ENCODE measurements at regions not wholly inside any gene's neighbourhood (a gene's known extent, or its start where the extent isn't known, plus 50 kb on each side); places are given as distances from the start of the nearest gene placed in this dataset.

GRCh38 chr10:43703286-43703685 is 54.6 kb upstream of the ZNF32 start:
- Mint-ChIP-seq H3K4me1 (ENCODE audit: low read depth in 2 of 2) (no peaks in the 10 kb centered on the region), H3K36me3 (no peaks in the 10 kb centered on the region), H3K27ac (no peak overlapping the region), H3K27me3 (no peaks in the 10 kb centered on the region), H3K9me3 (no peaks in the 10 kb centered on the region), H3K4me3 (no peak overlapping the region)
- ATAC-seq (no peak), DNase-seq (ENCODE audit: low spot score) (no peak)

GRCh38 chr10:43702936-43703281 is 54.2 kb upstream of the ZNF32 start:
- no peaks in the 10 kb centered on the region for H3K4me1 Mint-ChIP-seq (ENCODE audit: low read depth in 2 of 2)
- H3K27me3 Mint-ChIP-seq, result no peaks in the 10 kb centered on the region
- DNase-seq (ENCODE audit: low spot score), result no peak
- no peaks in the 10 kb centered on the region for H3K36me3 Mint-ChIP-seq
- no peak overlapping the region for H3K27ac Mint-ChIP-seq
- no peaks in the 10 kb centered on the region for H3K9me3 Mint-ChIP-seq
- H3K4me3 Mint-ChIP-seq, result no peak overlapping the region
- no peak for ATAC-seq

GRCh38 chr10:43702213-43702935 is 53.7 kb upstream of the ZNF32 start:
- H3K4me3 Mint-ChIP-seq, result no peak overlapping the region
- H3K36me3 Mint-ChIP-seq, result no peaks in the 10 kb centered on the region
- H3K27ac Mint-ChIP-seq, result no peak overlapping the region
- H3K4me1 Mint-ChIP-seq (ENCODE audit: low read depth in 2 of 2), result no peaks in the 10 kb centered on the region
- H3K27me3 Mint-ChIP-seq, result no peaks in the 10 kb centered on the region
- ATAC-seq (no peak), DNase-seq (ENCODE audit: low spot score) (no peak)
- no peaks in the 10 kb centered on the region for H3K9me3 Mint-ChIP-seq

- Mint-ChIP-seq H3K27ac (no peak overlapping the region), H3K9me3 (no peaks in the 10 kb centered on the region), H3K27me3 (no peaks in the 10 kb centered on the region)
Measured at GRCh38 chr10:43701295-43701694, 52.6 kb upstream of the ZNF32 start.

GRCh38 chr10:43700306-43700705 is 51.6 kb upstream of the ZNF32 start:
- Mint-ChIP-seq H3K27me3 (no peaks in the 10 kb centered on the region), H3K27ac (no peak overlapping the region), H3K9me3 (no peaks in the 10 kb centered on the region), H3K36me3 (no peaks in the 10 kb centered on the region), H3K4me3 (no peak overlapping the region), H3K4me1 (ENCODE audit: low read depth in 2 of 2) (no peaks in the 10 kb centered on the region)
- DNase-seq (ENCODE audit: low spot score), result no peak
- no peak for ATAC-seq

More at GRCh38 chr10:43701295-43701694, 52.6 kb upstream of the ZNF32 start:
- Mint-ChIP-seq H3K36me3 (no peaks in the 10 kb centered on the region), H3K4me3 (no peak overlapping the region), H3K4me1 (ENCODE audit: low read depth in 2 of 2) (no peaks in the 10 kb centered on the region)
- DNase-seq (ENCODE audit: low spot score) (no peak), ATAC-seq (peak in 1 of 2 donors; percentile 44)

GRCh38 chr10:43699516-43699915 is 50.8 kb upstream of the ZNF32 start:
- Mint-ChIP-seq H3K36me3 (no peaks in the 10 kb centered on the region), H3K27ac (no peak overlapping the region), H3K4me1 (ENCODE audit: low read depth in 2 of 2) (no peaks in the 10 kb centered on the region), H3K27me3 (no peaks in the 10 kb centered on the region), H3K9me3 (no peaks in the 10 kb centered on the region), H3K4me3 (no peak overlapping the region)
- DNase-seq (ENCODE audit: low spot score), result no peak
- ATAC-seq, result no peak

All from natural killer cell treated with Interleukin-12 subunit alpha and Interleukin-12 subunit beta and Interleukin-15 and Interleukin-18, amount 100 ng/mL, for 72 hours (primary cell).